ENCODE measurements at regions not wholly inside any gene's neighbourhood (a gene's known extent, or its start where the extent isn't known, plus 50 kb on each side); places are given as distances from the start of the nearest gene placed in this dataset.
A peak's percentile ranks its signal among the peaks of the same experiment; 100 is the strongest.

GRCh38 chr3:153287017-153287416, 125.0 kb downstream of the RAP2B start:
- no peak overlapping the region for H3K4me3 ChIP-seq (ENCODE audit: low read length)
- H3K4me1 ChIP-seq (ENCODE audit: control insufficient read depth, insufficient read depth, low read length): peaks cover 34% of the 10 kb centered on the region
- no peaks in the 10 kb centered on the region for H3K36me3 ChIP-seq (ENCODE audit: insufficient read depth, low read length)
- no peaks in the 10 kb centered on the region for H3K27me3 ChIP-seq (ENCODE audit: control insufficient read depth, insufficient read depth, low read length)
- no peak overlapping the region for H3K9ac ChIP-seq (ENCODE audit: low read depth, low read length)
- no peak overlapping the region for H3K4me2 ChIP-seq (ENCODE audit: low read length)
- no peaks in the 10 kb centered on the region for H3K9me3 ChIP-seq (replicated peaks; ENCODE audit: low read length)

- H3K4me1 ChIP-seq (ENCODE audit: control insufficient read depth, insufficient read depth, low read length): peaks cover 40% of the 10 kb centered on the region
Measured at GRCh38 chr3:153289334-153289808, 127.3 kb downstream of the RAP2B start.

GRCh38 chr3:153290268-153291015, 128.4 kb downstream of the RAP2B start:
- no peaks in the 10 kb centered on the region for H3K27me3 ChIP-seq (ENCODE audit: control insufficient read depth, insufficient read depth, low read length)
- H3K4me2 ChIP-seq (ENCODE audit: low read length): no peak overlapping the region
- H3K9me3 ChIP-seq (replicated peaks; ENCODE audit: low read length): no peaks in the 10 kb centered on the region
- peaks cover 30% of the 10 kb centered on the region for H3K4me1 ChIP-seq (ENCODE audit: control insufficient read depth, insufficient read depth, low read length)
- H3K9ac ChIP-seq (ENCODE audit: low read depth, low read length): no peak overlapping the region
- no peaks in the 10 kb centered on the region for H3K36me3 ChIP-seq (ENCODE audit: insufficient read depth, low read length)
- no peak overlapping the region for H3K4me3 ChIP-seq (ENCODE audit: low read length)

More at GRCh38 chr3:153289334-153289808, 127.3 kb downstream of the RAP2B start:
- no peaks in the 10 kb centered on the region for H3K9me3 ChIP-seq (replicated peaks; ENCODE audit: low read length)
- no peak overlapping the region for H3K4me3 ChIP-seq (ENCODE audit: low read length)
- no peaks in the 10 kb centered on the region for H3K27me3 ChIP-seq (ENCODE audit: control insufficient read depth, insufficient read depth, low read length)
- H3K36me3 ChIP-seq (ENCODE audit: insufficient read depth, low read length): no peaks in the 10 kb centered on the region
- no peak overlapping the region for H3K4me2 ChIP-seq (ENCODE audit: low read length)
- no peak overlapping the region for H3K9ac ChIP-seq (ENCODE audit: low read depth, low read length)

- H3K9me3 ChIP-seq (replicated peaks; ENCODE audit: low read length): no peaks in the 10 kb centered on the region
- peaks cover 24% of the 10 kb centered on the region for H3K4me1 ChIP-seq (ENCODE audit: control insufficient read depth, insufficient read depth, low read length)
- H3K36me3 ChIP-seq (ENCODE audit: insufficient read depth, low read length): no peaks in the 10 kb centered on the region
- H3K9ac ChIP-seq (ENCODE audit: low read depth, low read length): no peak overlapping the region
- H3K4me3 ChIP-seq (ENCODE audit: low read length): no peak overlapping the region
- no peak overlapping the region for H3K4me2 ChIP-seq (ENCODE audit: low read length)
- no peaks in the 10 kb centered on the region for H3K27me3 ChIP-seq (ENCODE audit: control insufficient read depth, insufficient read depth, low read length)
Measured at GRCh38 chr3:153291059-153291685, 129.1 kb downstream of the RAP2B start.

- Histone ChIP-seq H3K4me2 (ENCODE audit: low read length) (peak overlapping the region; percentile 72), H3K4me3 (ENCODE audit: low read length) (no peak overlapping the region), H3K4me1 (ENCODE audit: control insufficient read depth, insufficient read depth, low read length) (peaks cover 23% of the 10 kb centered on the region), H3K36me3 (ENCODE audit: insufficient read depth, low read length) (no peaks in the 10 kb centered on the region), H3K9ac (ENCODE audit: low read depth, low read length) (peak overlapping the region; percentile 50), H3K27me3 (ENCODE audit: control insufficient read depth, insufficient read depth, low read length) (no peaks in the 10 kb centered on the region), H3K9me3 (replicated peaks; ENCODE audit: low read length) (no peaks in the 10 kb centered on the region)
Measured at GRCh38 chr3:153293265-153293664, 131.2 kb downstream of the RAP2B start.

- Histone ChIP-seq H3K9me3 (replicated peaks; ENCODE audit: low read length) (no peaks in the 10 kb centered on the region), H3K4me2 (ENCODE audit: low read length) (no peak overlapping the region), H3K4me1 (ENCODE audit: control insufficient read depth, insufficient read depth, low read length) (peaks cover 12% of the 10 kb centered on the region), H3K9ac (ENCODE audit: low read depth, low read length) (no peak overlapping the region), H3K36me3 (ENCODE audit: insufficient read depth, low read length) (no peaks in the 10 kb centered on the region), H3K4me3 (ENCODE audit: low read length) (no peak overlapping the region), H3K27me3 (ENCODE audit: control insufficient read depth, insufficient read depth, low read length) (no peaks in the 10 kb centered on the region)
Measured at GRCh38 chr3:153295901-153296300, 133.9 kb downstream of the RAP2B start.

GRCh38 chr3:153305189-153305588, 143.2 kb downstream of the RAP2B start:
- Histone ChIP-seq H3K9me3 (replicated peaks; ENCODE audit: low read length) (no peaks in the 10 kb centered on the region), H3K36me3 (ENCODE audit: insufficient read depth, low read length) (no peaks in the 10 kb centered on the region), H3K9ac (ENCODE audit: low read depth, low read length) (no peak overlapping the region), H3K4me2 (ENCODE audit: low read length) (no peak overlapping the region), H3K4me3 (ENCODE audit: low read length) (no peak overlapping the region), H3K27me3 (ENCODE audit: control insufficient read depth, insufficient read depth, low read length) (no peaks in the 10 kb centered on the region), H3K4me1 (ENCODE audit: control insufficient read depth, insufficient read depth, low read length) (no peaks in the 10 kb centered on the region)

- Histone ChIP-seq H3K9me3 (replicated peaks; ENCODE audit: low read length) (no peaks in the 10 kb centered on the region), H3K4me2 (ENCODE audit: low read length) (no peak overlapping the region), H3K36me3 (ENCODE audit: insufficient read depth, low read length) (no peaks in the 10 kb centered on the region), H3K4me3 (ENCODE audit: low read length) (no peak overlapping the region), H3K9ac (ENCODE audit: low read depth, low read length) (no peak overlapping the region), H3K27me3 (ENCODE audit: control insufficient read depth, insufficient read depth, low read length) (no peaks in the 10 kb centered on the region), H3K4me1 (ENCODE audit: control insufficient read depth, insufficient read depth, low read length) (no peaks in the 10 kb centered on the region)
Measured at GRCh38 chr3:153311541-153311940, 149.5 kb downstream of the RAP2B start.

GRCh38 chr3:153313302-153313965, 151.4 kb downstream of the RAP2B start:
- Histone ChIP-seq H3K4me3 (ENCODE audit: low read length) (no peak overlapping the region), H3K27me3 (ENCODE audit: control insufficient read depth, insufficient read depth, low read length) (no peaks in the 10 kb centered on the region), H3K9me3 (replicated peaks; ENCODE audit: low read length) (no peaks in the 10 kb centered on the region), H3K4me1 (ENCODE audit: control insufficient read depth, insufficient read depth, low read length) (no peaks in the 10 kb centered on the region), H3K9ac (ENCODE audit: low read depth, low read length) (no peak overlapping the region), H3K4me2 (ENCODE audit: low read length) (no peak overlapping the region), H3K36me3 (ENCODE audit: insufficient read depth, low read length) (no peaks in the 10 kb centered on the region)

- Histone ChIP-seq H3K4me3 (ENCODE audit: low read length) (no peak overlapping the region), H3K36me3 (ENCODE audit: insufficient read depth, low read length) (no peaks in the 10 kb centered on the region), H3K4me1 (ENCODE audit: control insufficient read depth, insufficient read depth, low read length) (no peaks in the 10 kb centered on the region), H3K9ac (ENCODE audit: low read depth, low read length) (no peak overlapping the region), H3K27me3 (ENCODE audit: control insufficient read depth, insufficient read depth, low read length) (no peaks in the 10 kb centered on the region), H3K4me2 (ENCODE audit: low read length) (no peak overlapping the region), H3K9me3 (replicated peaks; ENCODE audit: low read length) (no peaks in the 10 kb centered on the region)
Measured at GRCh38 chr3:153314038-153314437, 152.0 kb downstream of the RAP2B start.

GRCh38 chr3:153315781-153316180, 153.8 kb downstream of the RAP2B start:
- Histone ChIP-seq H3K27me3 (ENCODE audit: control insufficient read depth, insufficient read depth, low read length) (no peaks in the 10 kb centered on the region), H3K9ac (ENCODE audit: low read depth, low read length) (no peak overlapping the region), H3K9me3 (replicated peaks; ENCODE audit: low read length) (no peaks in the 10 kb centered on the region), H3K36me3 (ENCODE audit: insufficient read depth, low read length) (no peaks in the 10 kb centered on the region), H3K4me2 (ENCODE audit: low read length) (no peak overlapping the region), H3K4me3 (ENCODE audit: low read length) (no peak overlapping the region), H3K4me1 (ENCODE audit: control insufficient read depth, insufficient read depth, low read length) (no peaks in the 10 kb centered on the region)

Data from skeletal muscle satellite cell (primary cell).